Activated naive CD8-positive, alpha-beta T cell treated with anti-CD3 and anti-CD28 coated beads, Interleukin-2, amount 50 U/mL, for 24 hours (primary cell): ENCODE measurements at regions not wholly inside any gene's neighbourhood (a gene's known extent, or its start where the extent isn't known, plus 50 kb on each side); places are given as distances from the start of the nearest gene placed in this dataset.

Source experiments
- ATAC-seq: fragments of 150-1000 bp; cut with Tn5 transposase; one replicate; pipeline ENCODE4 v1.10.0; 2021
- DNase-seq: peaks from one replicate; pipeline ENCODE4 v3.0.0; 2021
- H3K27ac Mint-ChIP-seq: one replicate; pipeline ENCODE4 v1.8.0; 2021; ENCODE audit warnings: mild to moderate bottlenecking, mixed read lengths
- H3K27me3 Mint-ChIP-seq: one replicate; pipeline ENCODE4 v1.8.0; 2021; ENCODE audit warnings: mixed read lengths
- H3K36me3 Mint-ChIP-seq: one replicate; pipeline ENCODE4 v1.8.0; 2021; ENCODE audit warnings: low read depth, mixed read lengths
- H3K4me1 Mint-ChIP-seq: one replicate; pipeline ENCODE4 v1.8.0; 2021; ENCODE audit warnings: mixed read lengths
- H3K4me3 Mint-ChIP-seq: one replicate; pipeline ENCODE4 v1.8.0; 2021; ENCODE audit warnings: mild to moderate bottlenecking, moderate library complexity, mixed read lengths
- H3K9me3 Mint-ChIP-seq: one replicate; pipeline ENCODE4 v1.8.0; 2021; ENCODE audit warnings: mixed read lengths

DNA sequence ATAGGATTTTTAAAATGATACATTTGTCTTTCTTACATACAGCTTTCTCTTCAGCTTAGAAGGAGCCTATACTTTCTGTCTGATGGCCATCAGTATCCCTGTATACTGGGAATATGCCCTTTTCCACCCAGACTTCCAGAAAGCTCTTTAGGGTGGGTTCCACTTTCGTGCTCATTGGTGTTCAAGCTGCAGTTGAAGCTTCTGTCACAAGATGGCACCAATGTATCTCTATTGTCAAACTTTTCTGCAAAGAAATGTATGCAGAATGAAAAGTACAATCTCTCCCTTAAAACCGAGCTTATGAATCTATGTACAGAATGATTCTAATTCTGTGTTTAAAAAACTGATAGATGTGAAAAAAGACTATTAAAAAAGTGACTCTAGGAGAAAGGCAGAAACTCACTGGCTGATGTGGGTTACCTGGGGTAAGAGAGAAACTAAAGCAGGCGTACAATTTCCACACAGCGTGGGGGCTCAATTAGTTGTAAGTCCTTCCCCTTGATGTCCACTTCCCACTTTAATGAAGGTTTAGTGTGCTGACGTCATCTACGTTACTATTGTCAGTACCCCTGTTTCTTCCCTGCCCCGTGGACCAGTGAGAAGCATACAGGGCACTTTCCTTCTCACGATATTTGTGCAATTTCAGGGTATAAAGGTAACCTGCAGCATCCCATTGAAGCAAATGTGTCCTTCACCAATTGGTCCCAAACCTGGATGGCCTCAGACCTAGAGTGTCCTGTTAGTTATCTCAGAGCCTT, 57.3 kb upstream of the TCEAL2 start:
- ATAC-seq = no peak
- Mint-ChIP-seq H3K36me3 (no peaks in the 10 kb centered on the region), H3K9me3 (no peaks in the 10 kb centered on the region), H3K4me3 (no peak overlapping the region), H3K27me3 (no peaks in the 10 kb centered on the region), H3K27ac (no peak overlapping the region), H3K4me1 (no peaks in the 10 kb centered on the region)
- peak; percentile 1 for DNase-seq

DNA sequence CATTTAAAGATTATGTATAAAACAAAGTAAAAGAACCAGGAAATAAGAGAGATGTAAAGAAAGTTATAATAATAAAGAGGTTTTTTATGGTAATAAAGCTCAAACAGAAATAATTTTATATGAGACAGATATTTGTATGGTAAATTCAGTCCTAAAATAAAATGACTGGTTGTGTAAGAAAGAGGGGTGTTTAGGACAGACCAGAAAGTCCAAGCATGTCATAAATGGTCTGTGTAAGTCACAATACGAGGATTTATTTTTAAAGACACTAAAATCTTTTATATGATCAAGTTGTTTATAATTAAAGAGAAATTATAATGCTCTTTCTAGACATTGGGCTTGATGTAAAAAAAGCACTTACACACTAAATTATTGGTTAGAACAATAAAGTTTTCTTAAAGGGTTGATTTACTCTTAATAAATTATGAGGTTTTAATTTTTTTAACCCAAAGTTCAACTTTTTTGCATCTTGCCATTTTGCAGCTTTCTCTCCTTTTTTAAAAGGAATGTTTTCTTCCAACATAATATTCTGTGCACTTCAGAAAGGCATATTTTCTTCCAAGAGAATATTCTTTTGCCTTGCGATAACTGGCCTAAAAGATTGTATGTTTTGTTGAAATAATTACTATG, 61.9 kb upstream of the TCEAL2 start:
- DNase-seq = no peak
- H3K27me3 Mint-ChIP-seq = peaks cover 2% of the 10 kb centered on the region
- H3K27ac Mint-ChIP-seq = no peak overlapping the region
- H3K4me1 Mint-ChIP-seq = no peaks in the 10 kb centered on the region
- H3K9me3 Mint-ChIP-seq = no peaks in the 10 kb centered on the region
- H3K36me3 Mint-ChIP-seq = no peaks in the 10 kb centered on the region
- ATAC-seq = no peak
- no peak overlapping the region for H3K4me3 Mint-ChIP-seq

DNA sequence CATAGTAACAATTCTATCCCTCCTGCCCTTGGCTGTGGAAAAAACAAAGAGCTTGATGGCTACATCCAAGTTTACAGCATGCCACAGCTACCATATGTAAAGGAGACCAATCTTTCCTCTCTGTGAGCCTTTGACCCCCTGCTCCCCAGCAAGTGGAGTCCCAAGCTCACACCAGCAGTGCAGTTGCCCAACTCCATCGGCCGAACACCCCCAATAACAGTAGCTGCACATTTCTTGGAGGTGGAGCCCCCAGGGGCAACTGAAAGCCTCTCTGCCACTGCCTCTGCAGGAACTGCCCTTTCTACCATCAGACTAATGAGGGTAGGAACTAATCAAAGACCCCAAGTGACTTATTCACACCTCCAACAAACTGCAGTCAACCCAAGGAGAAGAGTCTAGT, 81.0 kb upstream of the TCEAL2 start:
- H3K9me3 Mint-ChIP-seq = no peaks in the 10 kb centered on the region
- H3K4me3 Mint-ChIP-seq = no peak overlapping the region
- DNase-seq = no peak
- ATAC-seq = no peak
- H3K27me3 Mint-ChIP-seq = no peaks in the 10 kb centered on the region
- H3K27ac Mint-ChIP-seq = no peak overlapping the region
- H3K4me1 Mint-ChIP-seq = no peaks in the 10 kb centered on the region
- no peaks in the 10 kb centered on the region for H3K36me3 Mint-ChIP-seq

DNA sequence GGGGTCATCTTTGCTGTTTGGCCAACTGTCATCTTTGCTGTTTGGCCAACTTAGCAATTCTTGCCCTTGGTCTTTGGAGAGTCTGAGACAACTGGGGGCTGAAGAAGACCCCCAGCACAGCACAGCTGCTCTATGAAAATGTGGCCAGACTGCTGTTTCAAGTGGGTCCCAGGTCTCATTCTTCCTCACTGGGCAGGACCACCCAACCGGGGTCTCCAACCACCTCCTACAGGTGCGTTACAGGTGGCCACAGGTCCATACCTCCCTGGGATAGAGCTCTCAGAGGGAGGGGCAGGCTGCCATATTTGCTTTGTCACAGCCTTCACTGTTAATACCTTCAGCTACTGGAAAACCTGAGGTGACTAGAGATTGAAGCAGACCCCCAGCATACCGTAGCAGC, 82.1 kb upstream of the TCEAL2 start:
- no peaks in the 10 kb centered on the region for H3K4me1 Mint-ChIP-seq
- no peaks in the 10 kb centered on the region for H3K9me3 Mint-ChIP-seq
- ATAC-seq (no peak), DNase-seq (no peak)
- no peaks in the 10 kb centered on the region for H3K27me3 Mint-ChIP-seq
- H3K27ac Mint-ChIP-seq = no peak overlapping the region
- no peaks in the 10 kb centered on the region for H3K36me3 Mint-ChIP-seq
- no peak overlapping the region for H3K4me3 Mint-ChIP-seq

DNA sequence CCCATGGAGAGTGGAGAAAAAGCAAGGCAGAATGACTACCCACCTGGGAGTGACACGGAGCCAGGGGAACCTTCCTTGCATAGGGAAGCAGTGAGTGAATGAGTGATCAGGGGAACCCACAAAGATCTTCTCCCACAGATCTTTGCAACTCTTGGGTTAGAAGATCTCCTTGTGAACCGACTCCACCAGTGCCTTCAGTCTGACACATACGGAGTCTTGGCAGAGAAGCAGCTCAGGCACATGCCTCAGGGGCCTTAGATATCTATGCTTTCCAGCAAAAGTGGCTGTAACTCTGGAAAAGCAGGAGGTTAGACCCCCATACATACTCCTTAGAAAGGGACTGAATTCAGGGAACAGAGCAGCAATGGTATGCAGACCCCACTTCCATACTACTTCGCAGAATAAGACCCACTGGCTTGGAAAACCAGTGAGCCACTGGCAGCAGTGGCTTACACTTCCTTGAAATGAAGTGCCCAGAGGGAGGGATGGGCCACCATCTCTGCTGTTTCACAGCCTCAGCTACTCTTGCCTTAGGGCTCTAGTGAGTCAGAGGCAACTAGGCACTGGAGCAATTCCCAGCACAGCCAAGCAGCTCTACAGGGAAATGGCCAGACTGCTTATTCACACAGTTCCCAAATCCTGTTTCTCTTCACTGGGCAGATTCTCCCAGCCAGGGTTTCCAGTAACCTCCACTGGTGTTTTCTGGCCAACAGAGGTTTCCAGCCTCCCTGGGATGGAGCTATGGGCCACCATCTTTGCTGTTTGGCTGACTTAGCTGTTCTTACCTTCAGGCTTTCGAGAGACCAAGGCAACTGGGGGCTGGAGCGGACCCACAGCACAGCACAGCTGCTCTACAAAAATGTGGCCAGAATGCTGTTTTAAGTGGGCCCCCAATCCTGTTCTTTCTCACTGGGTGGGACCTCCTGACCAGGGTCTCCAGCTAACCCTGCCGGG, 82.8 kb upstream of the TCEAL2 start:
- Mint-ChIP-seq H3K36me3 (no peaks in the 10 kb centered on the region), H3K4me3 (no peak overlapping the region), H3K9me3 (no peaks in the 10 kb centered on the region), H3K27ac (no peak overlapping the region), H3K4me1 (no peaks in the 10 kb centered on the region), H3K27me3 (no peaks in the 10 kb centered on the region)
- ATAC-seq (no peak), DNase-seq (no peak)

DNA sequence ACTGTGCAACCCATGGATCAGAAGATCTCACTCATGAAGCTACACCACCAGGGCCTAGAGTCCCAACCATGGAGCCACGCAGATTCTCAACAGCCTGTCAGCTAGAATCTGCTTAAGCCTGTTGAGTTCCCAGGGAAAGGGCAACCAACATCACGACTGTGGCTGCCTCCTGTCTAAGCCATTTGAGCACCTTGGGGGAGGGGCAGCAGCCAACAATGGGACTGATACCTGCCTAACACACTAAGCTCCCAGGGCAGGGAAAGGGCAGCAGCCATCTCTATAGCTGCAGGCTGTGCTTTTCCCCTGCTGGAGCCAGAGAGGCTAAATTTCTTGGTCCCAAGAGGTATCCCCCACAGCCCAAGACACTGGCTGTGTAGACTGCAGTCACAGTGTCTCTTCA, 96.5 kb upstream of the TCEAL2 start:
- no peaks in the 10 kb centered on the region for H3K36me3 Mint-ChIP-seq
- H3K9me3 Mint-ChIP-seq = peaks cover 10% of the 10 kb centered on the region
- no peak overlapping the region for H3K4me3 Mint-ChIP-seq
- H3K27me3 Mint-ChIP-seq = peaks cover 1% of the 10 kb centered on the region
- ATAC-seq (no peak), DNase-seq (no peak)
- no peaks in the 10 kb centered on the region for H3K4me1 Mint-ChIP-seq
- no peak overlapping the region for H3K27ac Mint-ChIP-seq

DNA sequence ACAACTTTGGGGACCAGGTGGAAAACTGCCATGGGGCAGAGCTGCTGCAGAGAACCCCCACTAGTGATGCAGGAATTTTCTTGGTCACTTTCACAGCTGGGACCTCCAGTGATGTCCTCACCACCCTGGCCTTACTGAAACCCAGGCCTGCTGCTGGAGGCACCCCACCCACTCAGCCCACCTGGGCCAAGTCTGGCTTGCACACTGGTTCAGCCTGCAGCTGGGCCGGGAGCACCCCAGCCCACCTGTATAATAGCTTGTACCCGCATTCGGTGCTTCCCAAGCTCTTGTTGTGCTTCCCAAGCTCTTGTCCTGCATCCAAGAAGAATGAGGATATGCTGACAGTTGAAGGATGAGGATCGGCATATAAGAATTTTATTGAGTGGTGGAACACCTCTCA, 86.4 kb upstream of the ZMAT1 start:
- H3K9me3 Mint-ChIP-seq = peaks cover 16% of the 10 kb centered on the region
- no peaks in the 10 kb centered on the region for H3K36me3 Mint-ChIP-seq
- DNase-seq (no peak), ATAC-seq (no peak)
- H3K27me3 Mint-ChIP-seq = no peaks in the 10 kb centered on the region
- no peaks in the 10 kb centered on the region for H3K4me1 Mint-ChIP-seq
- H3K27ac Mint-ChIP-seq = no peak overlapping the region
- no peak overlapping the region for H3K4me3 Mint-ChIP-seq

DNA sequence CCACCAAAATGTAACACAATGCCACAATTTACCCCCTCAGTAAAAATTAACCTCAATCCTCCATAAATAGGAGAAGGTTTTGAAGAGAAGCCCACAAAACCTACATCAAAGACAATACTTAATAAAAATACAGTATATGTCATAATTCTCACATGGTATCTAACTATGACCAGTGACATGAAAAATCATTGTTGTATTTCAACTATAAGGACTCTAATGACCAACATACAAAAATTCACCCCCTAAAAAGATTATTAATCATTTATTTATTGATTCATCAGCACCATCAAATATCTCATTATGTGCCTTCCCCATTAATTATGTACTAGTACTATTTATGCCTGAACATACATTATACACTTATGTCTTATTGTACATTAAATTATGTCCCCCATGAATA, 77.1 kb upstream of the ZMAT1 start:
- Mint-ChIP-seq H3K36me3 (no peaks in the 10 kb centered on the region), H3K9me3 (no peaks in the 10 kb centered on the region), H3K4me1 (no peaks in the 10 kb centered on the region), H3K4me3 (no peak overlapping the region), H3K27ac (no peak overlapping the region), H3K27me3 (no peaks in the 10 kb centered on the region)
- no peak for ATAC-seq
- DNase-seq = no peak

DNA sequence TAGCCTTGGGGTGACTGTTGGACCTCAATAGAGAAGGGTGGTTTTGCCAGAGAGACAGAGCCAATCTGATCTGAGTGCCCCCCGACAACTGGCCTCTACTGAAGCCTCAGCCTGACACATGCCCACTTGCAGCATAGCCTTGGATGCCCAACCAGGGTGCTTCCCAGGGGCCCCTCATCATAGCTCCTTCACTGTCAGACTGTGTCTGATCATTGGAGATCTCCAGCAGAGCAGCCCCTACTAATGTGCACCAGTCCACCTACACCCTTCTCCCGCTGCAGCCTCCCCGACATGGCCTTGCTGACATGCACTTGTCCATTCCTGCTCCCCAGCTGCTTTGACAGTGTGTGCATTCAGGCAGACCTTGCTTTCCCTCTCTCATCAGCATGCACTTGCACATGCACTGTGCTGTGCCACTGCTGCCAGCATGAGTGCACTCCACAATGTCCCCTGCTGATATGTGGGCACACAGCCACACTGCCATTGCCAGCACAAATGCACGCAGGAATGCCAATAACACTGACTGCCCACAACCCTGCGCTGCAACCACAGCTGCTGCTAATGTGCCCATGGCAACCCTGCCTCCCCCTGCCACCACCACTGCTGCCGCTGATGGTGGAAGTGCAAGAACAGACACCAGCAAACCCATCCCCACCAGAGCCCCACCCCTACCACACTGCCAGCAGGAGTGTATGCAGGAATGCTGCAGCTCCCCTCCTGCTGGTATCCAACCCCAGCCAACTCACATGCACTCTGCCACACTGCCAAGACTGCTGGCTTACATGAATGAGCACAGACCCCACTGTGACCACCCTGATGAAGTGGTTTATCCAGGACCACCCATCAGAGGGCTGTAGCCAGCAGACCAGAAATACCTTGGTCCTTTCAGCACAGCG, 68.1 kb upstream of the ZMAT1 start:
- no peaks in the 10 kb centered on the region for H3K4me1 Mint-ChIP-seq
- H3K27ac Mint-ChIP-seq = no peak overlapping the region
- ATAC-seq (no peak), DNase-seq (no peak)
- peaks cover 4% of the 10 kb centered on the region for H3K9me3 Mint-ChIP-seq
- H3K27me3 Mint-ChIP-seq = peaks cover 10% of the 10 kb centered on the region
- H3K4me3 Mint-ChIP-seq = no peak overlapping the region
- no peaks in the 10 kb centered on the region for H3K36me3 Mint-ChIP-seq

DNA sequence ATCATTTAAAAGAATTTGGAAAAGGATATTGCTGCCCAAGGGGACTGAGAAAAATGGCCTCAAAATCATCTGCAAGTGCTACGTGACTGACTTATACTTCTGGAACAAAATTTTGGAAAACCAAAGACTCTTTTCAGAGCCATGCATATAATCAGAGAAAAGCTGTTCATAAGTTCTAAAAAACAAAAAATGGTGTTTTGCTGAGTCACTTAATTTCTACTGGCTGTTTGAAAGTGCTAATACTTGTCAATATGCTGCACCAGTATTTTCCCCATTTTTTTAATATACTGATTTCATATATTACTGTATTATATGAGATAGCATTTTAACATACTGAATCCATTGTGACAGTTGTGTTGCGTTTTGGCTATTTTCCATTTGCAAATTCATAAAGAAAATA, 61.5 kb upstream of the ZMAT1 start:
- Mint-ChIP-seq H3K27me3 (no peaks in the 10 kb centered on the region), H3K4me3 (no peak overlapping the region), H3K4me1 (no peaks in the 10 kb centered on the region), H3K36me3 (no peaks in the 10 kb centered on the region), H3K9me3 (peaks cover 4% of the 10 kb centered on the region), H3K27ac (no peak overlapping the region)
- DNase-seq (no peak), ATAC-seq (no peak)

DNA sequence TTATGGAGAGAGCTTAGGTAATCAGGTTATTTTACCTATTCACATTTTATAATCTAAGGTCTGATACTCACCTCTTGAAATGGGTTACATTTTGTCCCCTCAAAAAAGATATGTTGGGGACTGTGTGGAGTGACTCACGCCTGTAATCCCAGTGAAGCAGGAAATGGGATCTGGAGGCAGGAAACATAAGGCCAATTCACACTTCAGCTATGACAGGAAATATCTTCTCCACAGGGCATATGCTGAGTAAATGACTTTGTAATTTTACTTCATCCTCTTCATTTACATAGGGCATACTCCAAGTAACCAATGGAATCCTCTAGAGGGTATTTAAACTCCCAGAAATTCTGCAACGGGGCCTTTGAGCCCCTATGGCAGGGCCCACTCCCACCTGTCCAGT, 54.8 kb upstream of the ZMAT1 start:
- no peak overlapping the region for H3K4me3 Mint-ChIP-seq
- H3K27ac Mint-ChIP-seq = no peak overlapping the region
- H3K9me3 Mint-ChIP-seq = no peaks in the 10 kb centered on the region
- no peaks in the 10 kb centered on the region for H3K4me1 Mint-ChIP-seq
- ATAC-seq = no peak
- H3K27me3 Mint-ChIP-seq = peaks cover 2% of the 10 kb centered on the region
- DNase-seq = no peak
- no peaks in the 10 kb centered on the region for H3K36me3 Mint-ChIP-seq
